Large intestine (tissue), 3 donors: ENCODE measurements at regions not wholly inside any gene's neighbourhood (a gene's known extent, or its start where the extent isn't known, plus 50 kb on each side); places are given as distances from the start of the nearest gene placed in this dataset.
"Not testable (repeated sequence)": the region's sequence is repeated elsewhere in the genome, so short reads cannot be mapped to it uniquely, and the experiment has no call there.

ENCODE experiments used
- DNase-seq, 2 donors: peaks; one replicate each; pipeline versions ENCODE4 v3.0.0 to v3.0.0-alpha.2; 2013
- H3K27ac ChIP-seq: one replicate; pipeline ENCODE4 v1.5.1; 2013; ENCODE audit warnings: low read length
- H3K27me3 ChIP-seq: 2 replicates; pipeline ENCODE4 v1.6.1; 2013; ENCODE audit warnings: low read length; ENCODE audit not compliant: control insufficient read depth, insufficient read depth
- H3K36me3 ChIP-seq: 2 replicates; pipeline ENCODE4 v1.6.1; 2013; ENCODE audit warnings: low read length; ENCODE audit not compliant: control insufficient read depth, insufficient read depth
- H3K4me1 ChIP-seq: one replicate; pipeline ENCODE4 v1.6.1; 2013; ENCODE audit warnings: low read length; ENCODE audit not compliant: control insufficient read depth, insufficient read depth
- H3K4me3 ChIP-seq: one replicate; pipeline ENCODE4 v1.5.1; 2013; ENCODE audit warnings: low read length
- H3K9me3 ChIP-seq: one replicate; pipeline ENCODE4 v1.6.1; 2013; ENCODE audit warnings: mild to moderate bottlenecking, low read depth, low read length, moderate library complexity; ENCODE audit not compliant: control insufficient read depth
- WGBS: methylation state at CpG from one replicate; pipeline ENCODE4 v1.1.5; 2013; ENCODE audit warnings: low lambda C conversion rate; ENCODE audit not compliant: insufficient coverage; 5-methylcytosine and 5-hydroxymethylcytosine counted together

- WGBS, result no CpG with 5 or more reads among the region's 8 CpGs
- not testable (repeated sequence) for H3K4me3 ChIP-seq, H3K27ac ChIP-seq, H3K4me1 ChIP-seq, DNase-seq, H3K36me3 ChIP-seq, H3K27me3 ChIP-seq
- peaks cover 11% of the 10 kb centered on the region for H3K9me3 ChIP-seq
Observed at GRCh38 chr4:128437023-128437422, 149.4 kb upstream of the PGRMC2 start.

- not testable (repeated sequence) for H3K4me3 ChIP-seq, H3K27ac ChIP-seq, H3K9me3 ChIP-seq, H3K27me3 ChIP-seq, H3K36me3 ChIP-seq, DNase-seq, H3K4me1 ChIP-seq
- WGBS, result no CpG with 5 or more reads among the region's 2 CpGs
Observed at GRCh38 chr4:128429023-128429613, 141.5 kb upstream of the PGRMC2 start.

DNA sequence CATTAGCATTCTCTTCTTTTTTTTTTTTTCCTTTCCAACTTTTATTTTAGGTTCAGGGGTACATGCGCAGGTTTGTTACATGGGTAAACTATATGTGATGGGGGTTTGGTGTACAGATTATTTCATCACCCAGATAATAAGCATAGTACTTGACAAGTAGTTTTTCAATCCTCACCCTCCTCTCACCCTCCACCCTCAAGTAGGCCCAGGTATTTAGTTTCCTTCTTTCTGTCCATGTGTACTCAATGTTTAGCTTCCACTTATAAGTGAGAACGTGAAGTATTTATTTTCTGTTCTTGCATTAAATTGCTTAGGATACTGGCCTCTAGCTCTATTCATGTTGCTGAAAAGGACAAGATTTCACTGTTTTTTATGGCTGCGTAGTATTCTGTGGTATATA, 140.8 kb upstream of the PGRMC2 start:
- Histone ChIP-seq H3K27me3 (no peaks in the 10 kb centered on the region), H3K36me3 (no peaks in the 10 kb centered on the region), H3K4me1 (no peaks in the 10 kb centered on the region), H3K9me3 (no peaks in the 10 kb centered on the region), H3K4me3 (no peak overlapping the region), H3K27ac (no peak overlapping the region)
- no CpG with 5 or more reads among the region's 3 CpGs for WGBS
- DNase-seq, result no peak

DNA sequence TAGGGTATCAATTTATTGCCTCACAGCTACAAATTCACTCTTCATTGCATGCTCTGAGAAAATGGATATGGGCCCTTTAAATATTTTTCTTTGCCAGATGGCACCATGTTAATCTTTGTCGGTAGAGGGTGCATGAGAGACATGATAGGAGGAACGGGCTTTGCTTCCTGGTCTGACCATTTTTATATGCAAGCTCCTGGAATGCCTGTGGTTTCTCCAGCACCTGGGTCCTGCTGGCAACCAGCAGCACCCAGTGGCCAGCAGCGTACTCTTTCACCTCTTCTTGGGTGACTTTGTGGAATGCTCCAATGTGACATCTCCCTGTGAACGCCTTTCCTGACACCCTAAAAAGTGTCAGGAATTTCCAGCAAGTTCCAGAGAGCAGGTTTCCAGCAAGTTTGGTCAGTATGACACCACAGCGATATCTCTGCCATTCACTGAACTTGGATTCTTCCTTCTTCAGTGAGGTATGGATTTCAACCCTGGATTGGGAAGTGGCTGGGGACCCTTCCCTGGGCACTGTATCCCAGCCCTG, 140.3 kb upstream of the PGRMC2 start:
- no peak overlapping the region for H3K27ac ChIP-seq
- DNase-seq, result peak; percentile 4 to 37
- no peaks in the 10 kb centered on the region for H3K4me1 ChIP-seq
- H3K9me3 ChIP-seq, result no peaks in the 10 kb centered on the region
- no peaks in the 10 kb centered on the region for H3K27me3 ChIP-seq
- no CpG with 5 or more reads among the region's 5 CpGs for WGBS
- H3K4me3 ChIP-seq, result no peak overlapping the region
- no peaks in the 10 kb centered on the region for H3K36me3 ChIP-seq

DNA sequence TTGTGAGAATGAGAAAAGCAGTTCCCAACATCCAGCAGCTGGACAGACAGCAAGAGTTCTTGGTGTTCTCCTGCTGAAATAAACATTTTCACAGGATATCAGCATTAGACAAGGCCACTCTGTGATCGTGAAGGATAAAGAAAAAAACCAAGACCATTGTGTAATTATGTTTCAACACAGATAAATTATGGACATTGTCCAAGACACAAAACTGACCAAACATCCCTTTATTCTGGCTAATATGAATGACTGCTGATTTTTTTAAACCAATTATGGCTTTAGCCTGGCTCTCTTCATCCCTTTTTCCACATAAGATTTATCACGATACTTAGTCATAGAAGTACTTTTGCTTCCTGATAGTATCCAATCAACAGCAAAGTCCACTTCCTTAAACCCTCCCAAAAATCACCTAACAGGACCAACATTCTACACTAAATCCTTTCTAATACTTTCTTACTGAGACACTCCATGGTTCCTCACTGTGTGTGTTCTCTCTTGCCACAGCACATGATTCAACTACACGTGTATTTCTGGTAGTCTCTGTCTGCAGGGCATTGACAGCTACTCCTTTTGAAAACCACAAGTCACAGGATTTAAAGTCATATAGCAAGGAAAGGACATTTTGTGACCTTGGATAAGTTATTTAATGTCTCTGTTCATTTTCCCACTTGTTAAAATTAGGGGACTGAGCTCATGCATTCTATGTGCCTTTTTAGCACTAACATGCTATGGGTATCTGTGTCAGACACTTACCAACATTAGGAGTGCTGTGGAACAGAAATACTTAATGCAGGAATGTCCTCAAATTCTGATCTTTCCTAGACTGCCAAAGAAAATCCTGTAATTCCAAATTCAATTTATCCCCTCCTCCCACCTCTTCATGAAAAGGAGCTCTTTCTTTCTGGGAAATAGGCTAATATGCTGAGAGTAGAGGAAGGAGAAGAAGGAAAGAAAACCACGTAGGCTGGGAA, 137.2 kb upstream of the PGRMC2 start:
- Histone ChIP-seq H3K9me3 (no peaks in the 10 kb centered on the region), H3K36me3 (no peaks in the 10 kb centered on the region), H3K4me1 (no peaks in the 10 kb centered on the region), H3K4me3 (no peak overlapping the region), H3K27ac (no peak overlapping the region), H3K27me3 (no peaks in the 10 kb centered on the region)
- 90% methylated on average over 2 of the region's 4 CpGs for WGBS
- DNase-seq, result no peak

DNA sequence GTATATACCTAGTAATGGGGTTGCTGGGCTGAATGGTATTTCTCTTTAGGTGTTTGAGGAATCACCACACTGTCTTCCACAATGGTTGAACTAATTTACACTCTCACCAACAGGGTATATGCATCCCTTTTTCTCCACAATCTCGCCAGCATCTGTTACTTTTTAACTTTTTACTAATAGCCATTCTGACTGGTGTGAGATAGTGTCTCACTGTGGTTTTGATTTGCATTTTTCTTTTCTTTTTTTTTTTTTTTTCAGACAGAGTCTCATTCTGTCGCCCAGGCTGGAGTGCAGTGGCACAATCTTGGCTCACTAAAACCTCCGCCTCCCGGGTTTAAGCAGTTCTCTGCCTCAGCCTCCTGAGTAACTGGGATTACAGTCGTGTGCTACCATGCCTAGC, 134.7 kb upstream of the PGRMC2 start:
- H3K4me1 ChIP-seq, H3K36me3 ChIP-seq, H3K27me3 ChIP-seq, DNase-seq, H3K27ac ChIP-seq, H3K9me3 ChIP-seq, H3K4me3 ChIP-seq: not testable (repeated sequence)
- no CpG with 5 or more reads among the region's 5 CpGs for WGBS

GRCh38 chr4:128416921-128417320, 129.3 kb upstream of the PGRMC2 start:
- no peaks in the 10 kb centered on the region for H3K36me3 ChIP-seq
- H3K27me3 ChIP-seq, result no peaks in the 10 kb centered on the region
- H3K27ac ChIP-seq, result no peak overlapping the region
- no peaks in the 10 kb centered on the region for H3K9me3 ChIP-seq
- WGBS, result no CpG with 5 or more reads among the region's 3 CpGs
- H3K4me1 ChIP-seq, result no peaks in the 10 kb centered on the region
- no peak overlapping the region for H3K4me3 ChIP-seq
- DNase-seq, result no peak

DNA sequence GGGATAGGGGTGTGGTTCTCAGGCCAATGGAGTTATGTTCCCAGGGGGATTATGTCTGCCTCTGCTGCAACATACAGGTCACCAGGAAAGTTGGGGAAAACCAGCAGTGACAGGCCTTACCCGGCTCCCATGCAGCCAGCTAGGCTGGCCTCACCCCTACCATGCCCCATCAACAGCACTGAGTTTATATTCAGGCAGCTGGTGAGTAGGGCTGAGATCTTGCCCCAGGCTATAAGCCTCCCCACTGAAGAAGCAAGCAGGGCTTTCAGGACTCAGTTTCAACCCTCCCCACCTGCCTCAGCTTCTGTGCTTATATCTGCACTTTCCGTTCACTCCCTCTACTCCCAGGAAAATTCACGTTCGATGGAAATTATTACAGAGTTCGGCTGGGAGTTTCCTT, 122.4 kb upstream of the PGRMC2 start:
- Histone ChIP-seq H3K27ac (no peak overlapping the region), H3K36me3 (no peaks in the 10 kb centered on the region), H3K9me3 (no peaks in the 10 kb centered on the region), H3K27me3 (no peaks in the 10 kb centered on the region), H3K4me3 (no peak overlapping the region), H3K4me1 (no peaks in the 10 kb centered on the region)
- 100% methylated on average over 3 of the region's 5 CpGs for WGBS
- DNase-seq, result no peak

DNA sequence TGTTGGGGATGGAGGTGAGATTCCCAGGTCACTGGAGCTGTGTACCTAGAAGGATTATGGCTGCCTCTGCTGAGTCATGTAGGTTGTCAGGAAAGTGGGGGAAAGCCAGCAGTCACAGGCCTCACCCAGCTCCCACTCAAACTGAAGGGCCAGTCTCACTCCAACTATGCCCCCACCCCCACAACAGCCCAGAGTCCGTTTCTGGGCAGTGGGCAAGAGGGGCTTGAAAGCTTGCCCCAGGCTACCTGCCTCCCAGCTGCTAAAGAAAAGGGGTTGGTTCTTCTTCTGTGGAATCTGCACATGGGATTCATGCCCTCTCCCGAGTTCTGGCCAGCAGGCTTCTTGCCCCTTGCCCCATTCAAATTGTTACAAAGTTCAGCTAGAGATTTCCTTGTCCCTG, 116.0 kb upstream of the PGRMC2 start:
- H3K4me3 ChIP-seq, result no peak overlapping the region
- no peaks in the 10 kb centered on the region for H3K4me1 ChIP-seq
- no peaks in the 10 kb centered on the region for H3K36me3 ChIP-seq
- no peaks in the 10 kb centered on the region for H3K27me3 ChIP-seq
- peaks cover 10% of the 10 kb centered on the region for H3K9me3 ChIP-seq
- no peak for DNase-seq
- no CpG with 5 or more reads among the region's 2 CpGs for WGBS
- no peak overlapping the region for H3K27ac ChIP-seq

GRCh38 chr4:128394778-128395177, 107.2 kb upstream of the PGRMC2 start:
- Histone ChIP-seq H3K27ac (no peak overlapping the region), H3K36me3 (no peaks in the 10 kb centered on the region), H3K9me3 (no peaks in the 10 kb centered on the region), H3K4me1 (peaks cover 6% of the 10 kb centered on the region), H3K27me3 (no peaks in the 10 kb centered on the region), H3K4me3 (no peak overlapping the region)
- WGBS, result 100% methylated on average over 1 of the region's 4 CpGs
- no peak for DNase-seq
